ENCODE measurements at regions not wholly inside any gene's neighbourhood (a gene's known extent, or its start where the extent isn't known, plus 50 kb on each side); places are given as distances from the start of the nearest gene placed in this dataset.

DNA sequence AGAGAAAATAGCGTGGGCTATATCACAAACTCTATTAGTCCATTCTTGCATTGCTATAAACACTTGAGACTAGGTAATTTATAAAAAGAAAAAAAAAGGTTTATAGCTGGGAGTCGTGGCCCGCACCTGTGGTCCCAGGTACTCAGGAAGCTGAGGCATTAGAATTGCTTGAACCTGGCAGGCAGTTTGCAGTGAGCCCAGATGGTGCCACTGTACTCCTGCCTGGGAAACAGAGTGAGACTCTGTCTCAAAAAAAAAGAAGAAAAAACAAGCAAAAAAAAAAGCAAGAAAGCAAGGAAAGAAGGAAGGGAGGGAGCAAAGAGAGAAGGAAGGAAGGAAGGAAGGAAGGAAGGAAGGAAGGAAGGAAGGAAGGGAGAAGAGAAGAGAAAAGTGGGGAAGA, 904.2 kb upstream of the EDIL3 start:
- TF ChIP-seq, protein P1, sequence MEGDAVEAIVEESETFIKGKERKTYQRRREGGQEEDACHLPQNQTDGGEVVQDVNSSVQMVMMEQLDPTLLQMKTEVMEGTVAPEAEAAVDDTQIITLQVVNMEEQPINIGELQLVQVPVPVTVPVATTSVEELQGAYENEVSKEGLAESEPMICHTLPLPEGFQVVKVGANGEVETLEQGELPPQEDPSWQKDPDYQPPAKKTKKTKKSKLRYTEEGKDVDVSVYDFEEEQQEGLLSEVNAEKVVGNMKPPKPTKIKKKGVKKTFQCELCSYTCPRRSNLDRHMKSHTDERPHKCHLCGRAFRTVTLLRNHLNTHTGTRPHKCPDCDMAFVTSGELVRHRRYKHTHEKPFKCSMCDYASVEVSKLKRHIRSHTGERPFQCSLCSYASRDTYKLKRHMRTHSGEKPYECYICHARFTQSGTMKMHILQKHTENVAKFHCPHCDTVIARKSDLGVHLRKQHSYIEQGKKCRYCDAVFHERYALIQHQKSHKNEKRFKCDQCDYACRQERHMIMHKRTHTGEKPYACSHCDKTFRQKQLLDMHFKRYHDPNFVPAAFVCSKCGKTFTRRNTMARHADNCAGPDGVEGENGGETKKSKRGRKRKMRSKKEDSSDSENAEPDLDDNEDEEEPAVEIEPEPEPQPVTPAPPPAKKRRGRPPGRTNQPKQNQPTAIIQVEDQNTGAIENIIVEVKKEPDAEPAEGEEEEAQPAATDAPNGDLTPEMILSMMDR (conservative IDR thresholded peaks at IDR 0.05; ENCODE audit: low read length), result no peak
- no peak for TF ChIP-seq EZH2phosphoT487 (IDR thresholded peaks at IDR 0.05; ENCODE audit: borderline replicate concordance)

All from Loucy (cell line).